Type B pancreatic cell (in vitro differentiated cells): ENCODE measurements at regions not wholly inside any gene's neighbourhood (a gene's known extent, or its start where the extent isn't known, plus 50 kb on each side); places are given as distances from the start of the nearest gene placed in this dataset.

Experiments used
- DNase-seq: peaks from one replicate; pipeline ENCODE4 v3.0.0; 2021; ENCODE audit warnings: mixed read lengths; ENCODE audit not compliant: unreplicated experiment; ENCODE audit errors: extremely low spot score
- H3K27ac Mint-ChIP-seq: 2 replicates; pipeline ENCODE4 v1.8.0; 2021; ENCODE audit warnings: mild to moderate bottlenecking, mixed read lengths
- H3K27me3 Mint-ChIP-seq: 2 replicates; pipeline ENCODE4 v1.8.0; 2021; ENCODE audit warnings: mixed read lengths
- H3K36me3 Mint-ChIP-seq: 2 replicates; pipeline ENCODE4 v1.8.0; 2021; ENCODE audit warnings: mixed read lengths
- H3K4me1 Mint-ChIP-seq: one replicate; pipeline ENCODE4 v1.8.0; 2021; ENCODE audit warnings: mixed read lengths; ENCODE audit not compliant: unreplicated experiment
- H3K4me3 Mint-ChIP-seq: 2 replicates; pipeline ENCODE4 v1.8.0; 2021; ENCODE audit warnings: mild to moderate bottlenecking, mixed read lengths
- H3K9me3 Mint-ChIP-seq: 2 replicates; pipeline ENCODE4 v1.8.0; 2021; ENCODE audit warnings: mixed read lengths
- TF ChIP-seq, protein P1 (sequence below): fragments of 200-600 bp; sonication (generic); conservative IDR thresholded peaks from 2 replicates; pipeline ENCODE4 v1.5.0; 2021; ENCODE audit warnings: antibody characterized with exemption, mild to moderate bottlenecking

DNA sequence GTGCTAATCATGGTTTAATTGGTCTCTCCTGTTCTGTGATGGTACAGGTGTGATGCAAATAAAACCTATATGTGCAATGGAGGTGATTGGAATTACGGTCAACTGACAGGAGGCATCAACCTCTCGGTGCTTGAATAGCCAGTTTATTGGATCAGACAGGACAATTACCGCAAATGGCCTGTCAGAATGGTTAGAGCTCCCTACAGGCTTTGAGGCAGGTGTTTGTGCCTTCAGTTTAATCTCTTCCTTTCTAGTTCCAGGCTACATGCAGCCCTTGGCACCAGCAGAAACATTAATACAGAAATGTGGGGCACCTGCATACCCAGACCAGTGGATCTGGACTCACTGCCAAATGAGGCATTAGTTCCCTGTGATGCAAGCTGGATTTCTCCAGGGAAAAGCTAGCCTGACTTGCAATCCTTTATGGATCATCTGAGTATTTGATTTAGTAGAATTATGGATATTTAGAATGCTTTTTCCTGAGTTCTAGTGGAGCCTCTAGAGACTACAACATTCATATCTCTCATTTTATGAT lies 128.6 kb downstream of the MAT2B start:
- Mint-ChIP-seq H3K4me3 (no peak overlapping the region), H3K27me3 (peaks cover 3% of the 10 kb centered on the region), H3K27ac (no peak overlapping the region), H3K36me3 (no peaks in the 10 kb centered on the region), H3K9me3 (no peaks in the 10 kb centered on the region), H3K4me1 (no peaks in the 10 kb centered on the region)
- TF ChIP-seq, protein P1, sequence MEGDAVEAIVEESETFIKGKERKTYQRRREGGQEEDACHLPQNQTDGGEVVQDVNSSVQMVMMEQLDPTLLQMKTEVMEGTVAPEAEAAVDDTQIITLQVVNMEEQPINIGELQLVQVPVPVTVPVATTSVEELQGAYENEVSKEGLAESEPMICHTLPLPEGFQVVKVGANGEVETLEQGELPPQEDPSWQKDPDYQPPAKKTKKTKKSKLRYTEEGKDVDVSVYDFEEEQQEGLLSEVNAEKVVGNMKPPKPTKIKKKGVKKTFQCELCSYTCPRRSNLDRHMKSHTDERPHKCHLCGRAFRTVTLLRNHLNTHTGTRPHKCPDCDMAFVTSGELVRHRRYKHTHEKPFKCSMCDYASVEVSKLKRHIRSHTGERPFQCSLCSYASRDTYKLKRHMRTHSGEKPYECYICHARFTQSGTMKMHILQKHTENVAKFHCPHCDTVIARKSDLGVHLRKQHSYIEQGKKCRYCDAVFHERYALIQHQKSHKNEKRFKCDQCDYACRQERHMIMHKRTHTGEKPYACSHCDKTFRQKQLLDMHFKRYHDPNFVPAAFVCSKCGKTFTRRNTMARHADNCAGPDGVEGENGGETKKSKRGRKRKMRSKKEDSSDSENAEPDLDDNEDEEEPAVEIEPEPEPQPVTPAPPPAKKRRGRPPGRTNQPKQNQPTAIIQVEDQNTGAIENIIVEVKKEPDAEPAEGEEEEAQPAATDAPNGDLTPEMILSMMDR: no peak
- no peak for DNase-seq

DNA sequence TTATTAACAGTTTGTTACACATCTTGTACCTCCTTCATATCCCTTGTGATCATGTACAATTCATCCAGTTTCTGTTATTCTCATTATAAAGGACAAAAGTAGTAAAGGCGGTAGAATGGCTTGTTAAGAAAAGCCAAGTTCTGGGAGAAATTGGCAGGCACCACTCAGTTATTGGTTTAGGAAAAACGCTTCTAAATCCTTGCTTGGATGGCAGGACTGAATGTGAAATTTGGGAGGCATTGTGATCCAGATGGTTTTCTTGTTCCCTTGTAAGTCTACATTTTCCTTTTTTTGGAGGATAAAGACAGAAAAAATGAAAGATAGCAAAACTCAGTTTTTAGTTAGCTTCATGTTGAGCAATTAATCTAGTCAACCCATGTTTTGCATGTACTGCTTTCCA lies 130.2 kb downstream of the MAT2B start:
- no peak for DNase-seq
- TF ChIP-seq, protein P1: no peak
- Mint-ChIP-seq H3K27me3 (peaks cover 3% of the 10 kb centered on the region), H3K27ac (no peak overlapping the region), H3K4me1 (no peaks in the 10 kb centered on the region), H3K36me3 (no peaks in the 10 kb centered on the region), H3K9me3 (no peaks in the 10 kb centered on the region), H3K4me3 (no peak overlapping the region)

DNA sequence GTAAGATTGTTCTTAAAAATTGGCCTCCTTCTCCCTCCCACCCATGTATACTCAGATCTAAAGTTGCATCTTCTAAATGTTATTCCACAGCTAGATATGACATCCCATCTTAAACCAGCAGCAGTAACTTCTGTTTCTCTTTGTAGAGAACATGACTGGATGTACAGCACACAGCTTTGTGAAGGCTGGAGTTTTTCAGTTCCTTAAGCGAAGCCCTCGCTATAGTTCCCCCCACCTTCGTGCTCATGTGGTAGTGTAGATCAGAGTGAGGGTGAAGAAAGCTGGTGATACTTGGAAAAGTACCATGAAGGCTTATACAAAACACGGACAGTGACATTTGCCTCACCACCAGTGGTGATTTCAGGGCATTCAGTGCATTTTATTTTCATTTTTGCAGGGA lies 137.5 kb downstream of the MAT2B start:
- no peaks in the 10 kb centered on the region for H3K4me1 Mint-ChIP-seq
- no peak overlapping the region for H3K27ac Mint-ChIP-seq
- no peaks in the 10 kb centered on the region for H3K27me3 Mint-ChIP-seq
- H3K9me3 Mint-ChIP-seq: no peaks in the 10 kb centered on the region
- H3K4me3 Mint-ChIP-seq: no peak overlapping the region
- no peak for DNase-seq
- H3K36me3 Mint-ChIP-seq: no peaks in the 10 kb centered on the region
- TF ChIP-seq, protein P1: no peak

DNA sequence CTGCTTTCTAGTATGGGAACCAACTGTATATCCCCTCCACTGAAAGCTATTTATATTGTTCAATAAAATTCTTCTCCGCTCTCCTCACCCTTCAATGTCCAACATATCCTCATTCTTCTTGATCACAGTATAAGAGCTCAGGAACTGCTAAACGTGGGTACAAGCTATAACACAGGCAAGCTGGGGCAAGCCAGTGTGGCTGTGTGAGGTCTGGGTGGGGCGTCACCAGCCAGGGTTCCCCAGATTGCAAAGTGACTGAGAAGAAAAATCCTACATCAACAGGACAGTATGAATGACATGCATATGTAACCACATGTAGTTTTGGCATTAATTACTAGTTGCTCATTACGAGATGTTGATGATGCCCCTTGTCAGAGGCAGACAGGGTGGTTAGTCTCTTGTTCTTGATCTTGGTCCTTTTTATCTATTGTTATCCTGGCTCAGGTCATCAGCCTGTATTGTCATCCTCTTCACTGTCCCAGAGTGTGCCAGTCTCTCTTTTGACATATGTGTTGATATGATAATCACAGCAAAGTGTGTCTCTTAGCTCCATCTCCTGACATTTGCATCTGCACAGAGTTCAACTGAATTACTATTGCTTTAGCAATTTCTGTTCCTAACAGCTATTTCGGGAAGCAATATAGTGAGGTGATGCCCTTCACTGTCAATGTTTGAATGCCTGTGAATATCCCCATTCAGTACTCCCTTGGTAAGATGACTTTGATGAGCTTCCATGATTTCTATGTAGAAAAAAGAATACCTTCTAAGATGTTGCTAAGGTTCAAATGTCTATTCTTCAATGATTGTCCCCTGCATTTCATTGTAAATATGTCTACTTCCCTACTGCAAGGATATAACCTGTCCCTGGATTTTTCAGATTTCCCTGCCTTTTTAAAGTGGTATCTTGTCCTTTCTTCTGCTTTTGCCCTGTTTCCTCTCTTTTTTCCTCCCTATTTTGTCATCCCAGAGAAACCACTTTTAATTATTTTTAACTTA lies 140.3 kb downstream of the MAT2B start:
- no peak for DNase-seq
- Mint-ChIP-seq H3K36me3 (no peaks in the 10 kb centered on the region), H3K9me3 (no peaks in the 10 kb centered on the region), H3K4me3 (no peak overlapping the region), H3K4me1 (no peaks in the 10 kb centered on the region), H3K27ac (no peak overlapping the region), H3K27me3 (no peaks in the 10 kb centered on the region)
- TF ChIP-seq, protein P1: no peak

DNA sequence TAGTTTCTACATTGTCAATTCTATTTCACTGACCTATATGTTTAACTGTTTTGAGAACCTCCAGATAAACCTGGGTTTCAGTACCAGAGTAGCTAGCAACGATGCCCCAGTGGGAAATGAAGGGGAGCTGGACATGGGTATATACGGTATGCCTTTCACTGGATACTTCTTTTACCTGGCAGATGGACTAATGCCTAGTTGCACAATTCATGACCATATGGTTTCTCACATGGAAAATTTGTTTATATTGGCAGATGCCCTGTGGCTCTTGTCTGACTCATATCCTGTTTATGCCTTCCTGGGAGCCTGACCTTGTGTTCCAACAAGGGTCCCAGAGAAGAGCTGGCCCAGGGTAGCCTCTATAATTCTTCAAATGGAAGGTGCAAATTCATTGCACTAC lies 144.1 kb downstream of the MAT2B start:
- DNase-seq: no peak
- Mint-ChIP-seq H3K27me3 (no peaks in the 10 kb centered on the region), H3K36me3 (no peaks in the 10 kb centered on the region), H3K27ac (no peak overlapping the region), H3K4me3 (no peak overlapping the region), H3K9me3 (peaks cover 5% of the 10 kb centered on the region), H3K4me1 (no peaks in the 10 kb centered on the region)
- TF ChIP-seq, protein P1: no peak
